Karpas-422 (cell line): ENCODE measurements at regions not wholly inside any gene's neighbourhood (a gene's known extent, or its start where the extent isn't known, plus 50 kb on each side); places are given as distances from the start of the nearest gene placed in this dataset. TPM values are rescaled to one million over a fixed set of nuclear protein-coding genes. Genes with fewer than 3 reads are reported as not detected.

Experiments used
- DNase-seq: peaks from one replicate; pipeline ENCODE4 v3.0.0-alpha.2; 2015
- H2AFZ ChIP-seq: fragments of 200-600 bp; sonication (generic); 2 replicates; pipeline ENCODE4 v1.6.1; 2014; ENCODE audit warnings: antibody characterized with exemption, low read length, mixed read lengths
- H3K27ac ChIP-seq: fragments of 200-600 bp; sonication (generic); 2 replicates; pipeline ENCODE4 v1.5.1; 2014; ENCODE audit warnings: mild to moderate bottlenecking, low read length, moderate library complexity
- H3K27me3 ChIP-seq: fragments of 200-600 bp; sonication (generic); 2 replicates; pipeline ENCODE4 v1.6.1; 2014; ENCODE audit warnings: low read length, mixed read lengths
- H3K36me3 ChIP-seq: fragments of 200-600 bp; sonication (generic); 2 replicates; pipeline ENCODE4 v1.6.1; 2014; ENCODE audit warnings: low read length, mixed read lengths; ENCODE audit not compliant: insufficient read depth
- H3K4me1 ChIP-seq: fragments of 200-600 bp; sonication (generic); 2 replicates; pipeline ENCODE4 v1.6.1; 2014; ENCODE audit warnings: mild to moderate bottlenecking, low read length, mixed read lengths
- H3K4me2 ChIP-seq: fragments of 200-600 bp; sonication (generic); 2 replicates; pipeline ENCODE4 v1.6.1; 2014; ENCODE audit warnings: low read length, low read depth, mild to moderate bottlenecking; ENCODE audit not compliant: poor library complexity, severe bottlenecking
- H3K4me3 ChIP-seq: fragments of 200-600 bp; sonication (generic); 2 replicates; pipeline ENCODE4 v1.5.1; 2014; ENCODE audit warnings: mild to moderate bottlenecking, antibody characterized with exemption, low read length, mixed read lengths
- H3K79me2 ChIP-seq: fragments of 200-600 bp; sonication (generic); 2 replicates; pipeline ENCODE4 v1.6.1; 2014; ENCODE audit warnings: mild to moderate bottlenecking, low read length, mixed read lengths
- H3K9ac ChIP-seq: fragments of 200-600 bp; sonication (generic); 2 replicates; pipeline ENCODE4 v1.6.0; 2014; ENCODE audit warnings: low read length
- H3K9me2 ChIP-seq: fragments of 200-600 bp; sonication (generic), shearing (Covaris generic); replicated peaks from 2 replicates; pipeline ENCODE4 v1.6.0; 2014; ENCODE audit warnings: mild to moderate bottlenecking, low read length, moderate library complexity; ENCODE audit not compliant: insufficient read depth
- H3K9me3 ChIP-seq: fragments of 300-700, 200-600 bp; sonication (generic); 2 replicates; pipeline ENCODE4 v1.6.1; 2014; ENCODE audit warnings: low read length, mixed read lengths
- H4K20me1 ChIP-seq: fragments of 200-600 bp; sonication (generic); 2 replicates; pipeline ENCODE4 v1.6.1; 2014; ENCODE audit warnings: mild to moderate bottlenecking, antibody characterized with exemption, low read length, low read depth; ENCODE audit not compliant: insufficient read depth
- small RNA-seq: library from RNA; depleted of rRNA; stranded (forward); fragments of <200 nt; gene quantifications from one replicate; pipeline ENCODE3, GENCODE V24; 2014

GRCh38 chr11:110764485-110764884 lies 52.2 kb upstream of the ARHGAP20 start:
- no peak overlapping the region for H3K9ac ChIP-seq
- H3K27ac ChIP-seq: no peak overlapping the region
- no peaks in the 10 kb centered on the region for H3K9me3 ChIP-seq
- H3K36me3 ChIP-seq: no peaks in the 10 kb centered on the region
- H3K4me2 ChIP-seq: no peak overlapping the region
- no peak overlapping the region for H3K4me3 ChIP-seq
- DNase-seq: no peak
- no peaks in the 10 kb centered on the region for H3K9me2 ChIP-seq
- no peak overlapping the region for H2AFZ ChIP-seq
- peaks cover 5% of the 10 kb centered on the region for H3K4me1 ChIP-seq
- H3K27me3 ChIP-seq: no peaks in the 10 kb centered on the region
- no peaks in the 10 kb centered on the region for H3K79me2 ChIP-seq
- no peaks in the 10 kb centered on the region for H4K20me1 ChIP-seq

- Histone ChIP-seq H2AFZ (no peak overlapping the region), H3K36me3 (no peaks in the 10 kb centered on the region), H3K4me1 (peaks cover 5% of the 10 kb centered on the region), H3K9me2 (no peaks in the 10 kb centered on the region), H3K9ac (no peak overlapping the region), H3K27ac (no peak overlapping the region), H3K4me2 (no peak overlapping the region), H3K4me3 (no peak overlapping the region), H3K27me3 (no peaks in the 10 kb centered on the region), H3K79me2 (no peaks in the 10 kb centered on the region), H4K20me1 (no peaks in the 10 kb centered on the region), H3K9me3 (no peaks in the 10 kb centered on the region)
- no peak for DNase-seq
Measured at GRCh38 chr11:110763249-110764011, 51.2 kb upstream of the ARHGAP20 start.

DNA sequence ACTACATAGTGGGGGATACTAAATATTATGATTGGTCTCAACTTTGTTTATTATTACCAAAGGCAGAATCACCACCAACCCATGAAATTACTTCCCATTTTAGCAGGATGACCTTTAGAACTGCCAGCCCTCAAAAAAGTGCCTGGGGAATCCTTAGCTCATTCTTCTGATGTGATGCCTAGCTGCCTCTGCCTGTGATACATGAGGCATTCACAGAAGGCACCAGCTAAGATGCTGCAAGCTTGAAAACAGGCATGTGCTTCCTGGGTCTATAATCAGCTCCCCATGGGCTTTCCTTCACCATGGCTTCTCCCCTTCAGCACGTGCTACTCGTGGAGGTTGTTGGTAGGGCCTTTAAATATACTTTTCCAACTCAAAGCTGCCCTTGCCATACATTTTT lies 50.4 kb upstream of the ARHGAP20 start:
- Histone ChIP-seq H3K9ac (no peak overlapping the region), H3K4me1 (peaks cover 5% of the 10 kb centered on the region), H3K36me3 (no peaks in the 10 kb centered on the region), H3K79me2 (no peaks in the 10 kb centered on the region), H3K27ac (no peak overlapping the region), H3K4me2 (no peak overlapping the region), H3K9me3 (no peaks in the 10 kb centered on the region), H4K20me1 (no peaks in the 10 kb centered on the region), H3K9me2 (no peaks in the 10 kb centered on the region), H3K4me3 (no peak overlapping the region), H2AFZ (no peak overlapping the region), H3K27me3 (no peaks in the 10 kb centered on the region)
- no peak for DNase-seq

Small RNAs in the stretch of these regions (small RNA-seq; reads per million reads assigned to genes)
- not detected for gene AP002963.1
- not detected for gene RNA5SP350
